ENCODE measurements at regions not wholly inside any gene's neighbourhood (a gene's known extent, or its start where the extent isn't known, plus 50 kb on each side); places are given as distances from the start of the nearest gene placed in this dataset.
A peak's percentile ranks its signal among the peaks of the same experiment; 100 is the strongest.

- Histone ChIP-seq H3K27me3 (ENCODE audit: control insufficient read depth, insufficient read depth, low read length) (no peaks in the 10 kb centered on the region), H2AFZ (replicated peaks; ENCODE audit: low read length, poor library complexity) (no peak overlapping the region), H2AK5ac (ENCODE audit: low read depth, low read length) (no peak overlapping the region), H3K4me1 (ENCODE audit: control insufficient read depth, insufficient read depth, low read length) (peaks cover 28% of the 10 kb centered on the region), H3K79me1 (ENCODE audit: low read depth in 1 of 2, low read length in 2 of 2) (peaks cover 25 to 74% of the 10 kb centered on the region in 2 experiments; a peak in 3 of 4 replicates), H3K36me3 (ENCODE audit: control insufficient read depth, insufficient read depth, low read length) (peaks cover 6% of the 10 kb centered on the region; the same call in 1 of the 2 replicates), H3K4me3 (ENCODE audit: insufficient read depth, low read depth, low read length) (no peak overlapping the region), H3K9me1 (ENCODE audit: insufficient read depth, low read length) (peaks cover 38% of the 10 kb centered on the region), H3K56ac (ENCODE audit: extremely low read depth, insufficient read depth, low read length) (no peak overlapping the region), H2BK5ac (ENCODE audit: low read depth, low read length, poor library complexity, severe bottlenecking) (no peak overlapping the region), H4K8ac (ENCODE audit: low read depth in 2 of 2, low read length in 2 of 2) (no peak overlapping the region), H4K5ac (ENCODE audit: low read depth, low read length) (no peak overlapping the region), H3K4ac (ENCODE audit: low read depth, low read length) (peak overlapping the region; percentile 4; the same call in 1 of the 2 replicates), H3K4me2 (ENCODE audit: low read depth, low read length) (no peak overlapping the region), H4K91ac (ENCODE audit: insufficient read depth, low read depth, low read length) (no peak overlapping the region), H3K9me3 (ENCODE audit: control insufficient read depth, insufficient read depth, low read length) (no peaks in the 10 kb centered on the region), H2BK120ac (ENCODE audit: low read depth, low read length) (no peak overlapping the region), H3K9ac (ENCODE audit: low read depth, low read length) (no peak overlapping the region), H3K18ac (ENCODE audit: low read depth, low read length) (no peak overlapping the region), H4K20me1 (ENCODE audit: insufficient read depth, low read length) (peaks cover 82% of the 10 kb centered on the region), H3K27ac (ENCODE audit: insufficient read depth, low read length) (no peak overlapping the region; the same call in 1 of the 2 replicates), H2BK20ac (ENCODE audit: low read depth, low read length) (no peak overlapping the region), H2BK15ac (ENCODE audit: low read depth, low read length) (no peak overlapping the region), H2AK9ac (replicated peaks; ENCODE audit: low read depth, low read length, poor library complexity) (no peak overlapping the region), H3K14ac (replicated peaks; ENCODE audit: low read depth, low read length) (no peak overlapping the region), H3K23ac (ENCODE audit: low read depth, low read length) (0 out of 2 replicates have a peak overlapping the region, but pooled peaks have one; percentile 15)
- intact Hi-C loops (cut with micrococcal nuclease) = no loop called here
- dilution Hi-C loops (cut with HindIII; ENCODE audit: low sequenced_read_pairs, unreplicated experiment) = no loop called here
- TF ChIP-seq ELK1 (IDR thresholded peaks at IDR 0.05; ENCODE audit: borderline replicate concordance, low read depth, low read length) (no peak), CTCF (conservative IDR thresholded peaks at IDR 0.05; ENCODE audit: low read depth, low read length) (no peak), POLR2A (IDR thresholded peaks at IDR 0.05; ENCODE audit: low read depth, low read length) (no peak), RAD21 (IDR thresholded peaks at IDR 0.05; ENCODE audit: low read length) (no peak), BHLHE40 (IDR thresholded peaks at IDR 0.05; ENCODE audit: low read depth, low read length) (no peak), SMC3 (IDR thresholded peaks at IDR 0.05; ENCODE audit: low read depth, low read length) (no peak), USF2 (IDR thresholded peaks at IDR 0.05; ENCODE audit: low read depth, low read length) (no peak), MAFK (IDR thresholded peaks at IDR 0.05; ENCODE audit: low read depth, low read length) (no peak), FOS (IDR thresholded peaks at IDR 0.05; ENCODE audit: low read depth, low read length) (no peak)
- POLR2A ChIA-PET (ENCODE audit: unreplicated experiment) = interaction anchor here (1.0 kb wide), 1 partner anchor 15 kb away, joined by 3 read pairs; no protein-coding TSS in a partner anchor
- TSS peak; percentile 1 for BruUV-seq (replicated peaks)
- no peak for ATAC-seq (ENCODE audit: low read depth)
- no peak for DNase-seq
- CTCF ChIA-PET = interaction anchor here (0.6 kb wide), 1 partner anchor 209 kb away, joined by 9 read pairs; no protein-coding TSS in a partner anchor
- in situ Hi-C loops (cut with MboI; ENCODE audit: low sequenced_read_pairs) = no loop called here
- 100% methylated on average over 1 of the region's 3 CpGs; no CpG with 5 or more reads in 1 of the 2 experiments for WGBS, 2 experiments (ENCODE audit: extremely low coverage in 2 of 2, insufficient read length in 1 of 2)
These were observed 96.1 kb downstream of the C9orf152 start for GRCh38 chr9:110111868-110112267.

Data from IMR-90 (cell line).